Caco-2 (cell line): ENCODE measurements at regions not wholly inside any gene's neighbourhood (a gene's known extent, or its start where the extent isn't known, plus 50 kb on each side); places are given as distances from the start of the nearest gene placed in this dataset.

ENCODE experiments used
- BruUV-seq: library from RNA; stranded (reverse); fragments of 400-500 nt; replicated peaks from 2 replicates; lab custom pipeline; 2021; lab: Mats Ljungman, UMichigan
- CTCF ChIA-PET: fragments of 300-600 bp; sonication (Branson Sonifier 250); formaldehyde crosslinking; loops from one replicate; lab custom pipeline; 2022; ENCODE audit warnings: antibody characterized with exemption; lab: Charles Lee
- POLR2A ChIA-PET: fragments of 300-600 bp; sonication (Branson Sonifier 250); formaldehyde crosslinking; loops from one replicate; lab custom pipeline; 2022; ENCODE audit warnings: antibody characterized with exemption; lab: Charles Lee
- DNase-seq, 2 experiments: peaks; one replicate each; pipeline versions ENCODE4 v3.0.0 to v3.0.0-alpha.2; 2020 to 2022
- H3K27me3 ChIP-seq: replicated peaks from 2 replicates; pipeline ENCODE4 v1.6.0; 2011; ENCODE audit warnings: low read length; ENCODE audit not compliant: control insufficient read depth, insufficient read depth
- H3K36me3 ChIP-seq: 2 replicates; pipeline ENCODE4 v1.5.1; 2011; ENCODE audit warnings: low read length; ENCODE audit not compliant: control insufficient read depth, insufficient read depth
- H3K4me1 ChIP-seq: fragments of 250-450 bp; sonication (Bioruptor Pico); 2 replicates; pipeline ENCODE4 v1.5.1; 2020; ENCODE audit warnings: mild to moderate bottlenecking
- H3K4me3 ChIP-seq: 2 replicates; pipeline ENCODE4 v1.5.1; 2011; ENCODE audit warnings: low read depth, mild to moderate bottlenecking, control low read depth, low read length
- H3K9me3 ChIP-seq: fragments of 250-450 bp; sonication (Bioruptor Pico); 2 replicates; pipeline ENCODE4 v1.5.1; 2020; ENCODE audit warnings: mild to moderate bottlenecking, moderate library complexity
- H3K27ac Mint-ChIP-seq: one replicate; pipeline ENCODE4 v1.8.0; 2022; ENCODE audit warnings: mixed read lengths; ENCODE audit not compliant: unreplicated experiment
- H3K27me3 Mint-ChIP-seq: one replicate; pipeline ENCODE4 v1.8.0; 2022; ENCODE audit warnings: mixed read lengths; ENCODE audit not compliant: insufficient read depth, unreplicated experiment
- H3K36me3 Mint-ChIP-seq: one replicate; pipeline ENCODE4 v1.8.0; 2022; ENCODE audit warnings: mild to moderate bottlenecking, mixed read lengths; ENCODE audit not compliant: insufficient read depth, unreplicated experiment
- H3K4me1 Mint-ChIP-seq: one replicate; pipeline ENCODE4 v1.8.0; 2022; ENCODE audit warnings: low read depth, mixed read lengths; ENCODE audit not compliant: unreplicated experiment
- H3K4me3 Mint-ChIP-seq: one replicate; pipeline ENCODE4 v1.8.0; 2022; ENCODE audit warnings: mild to moderate bottlenecking, moderate library complexity, mixed read lengths; ENCODE audit not compliant: unreplicated experiment
- H3K9me3 Mint-ChIP-seq: one replicate; pipeline ENCODE4 v1.8.0; 2022; ENCODE audit warnings: mixed read lengths; ENCODE audit not compliant: unreplicated experiment
- CTCF ChIP-seq, 2 experiments: fragments of 200-600 bp in 1 of 2; IDR thresholded peaks; 1 replicate in 1 of 2; 2 replicates in 1 of 2; pipeline versions ENCODE4 v1.5.1 to v1.8.0; 2011 to 2022; ENCODE audit warnings: antibody characterized with exemption in 1 of 2, control low read depth in 1 of 2, inconsistent platforms in 1 of 2, low read depth in 1 of 2, low read length in 1 of 2, mild to moderate bottlenecking in 1 of 2, moderate library complexity in 1 of 2; ENCODE audit not compliant: insufficient read depth in 1 of 2, severe bottlenecking in 1 of 2, unreplicated experiment in 1 of 2
- intact Hi-C: fragments of 100-400 bp; cut with micrococcal nuclease; formaldehyde crosslinking; loops from one replicate; pipeline ENCODE4 v1.10.0; 2022; ENCODE audit not compliant: unreplicated experiment

GRCh38 chr18:78017869-78018268 is 768.2 kb downstream of the GALR1 start:
- Histone ChIP-seq H3K27me3 (no peaks in the 10 kb centered on the region), H3K4me3 (no peak overlapping the region), H3K4me1 (no peaks in the 10 kb centered on the region), H3K36me3 (no peaks in the 10 kb centered on the region), H3K9me3 (no peaks in the 10 kb centered on the region)
- Mint-ChIP-seq H3K36me3 (no peaks in the 10 kb centered on the region), H3K4me1 (no peaks in the 10 kb centered on the region), H3K27ac (no peak overlapping the region), H3K9me3 (no peaks in the 10 kb centered on the region), H3K27me3 (peaks cover 2% of the 10 kb centered on the region), H3K4me3 (no peak overlapping the region)
- POLR2A ChIA-PET = no interaction called here
- intact Hi-C loops = no loop called here
- CTCF ChIA-PET = no interaction called here
- no peak for TF ChIP-seq CTCF (IDR thresholded peaks at IDR 0.05; ENCODE audit: insufficient read depth in 1 of 2, low read depth in 1 of 2, low read length in 1 of 2, severe bottlenecking in 1 of 2, unreplicated experiment in 1 of 2)
- no peak for DNase-seq
- BruUV-seq = no TSS peak

GRCh38 chr18:78021196-78021595 is 771.5 kb downstream of the GALR1 start:
- CTCF ChIA-PET = no interaction called here
- no peaks in the 10 kb centered on the region for H3K9me3 ChIP-seq

GRCh38 chr18:78031589-78031988 is 781.9 kb downstream of the GALR1 start:
- no peak overlapping the region for H3K27ac Mint-ChIP-seq
- no peaks in the 10 kb centered on the region for H3K9me3 Mint-ChIP-seq
- no peak for DNase-seq
- no peaks in the 10 kb centered on the region for H3K9me3 ChIP-seq
- H3K4me3 ChIP-seq = no peak overlapping the region
- no peaks in the 10 kb centered on the region for H3K36me3 Mint-ChIP-seq
- H3K4me1 ChIP-seq = no peaks in the 10 kb centered on the region
- intact Hi-C loops = no loop called here
- POLR2A ChIA-PET = no interaction called here
- no peaks in the 10 kb centered on the region for H3K36me3 ChIP-seq
- BruUV-seq = no TSS peak
- CTCF ChIA-PET = no interaction called here
- no peak for TF ChIP-seq CTCF (IDR thresholded peaks at IDR 0.05; ENCODE audit: insufficient read depth in 1 of 2, low read depth in 1 of 2, low read length in 1 of 2, severe bottlenecking in 1 of 2, unreplicated experiment in 1 of 2)
- H3K4me1 Mint-ChIP-seq = no peaks in the 10 kb centered on the region
- H3K27me3 ChIP-seq = no peaks in the 10 kb centered on the region
- H3K27me3 Mint-ChIP-seq = no peaks in the 10 kb centered on the region
- no peak overlapping the region for H3K4me3 Mint-ChIP-seq

More at GRCh38 chr18:78021196-78021595, 771.5 kb downstream of the GALR1 start:
- Mint-ChIP-seq H3K27me3 (no peaks in the 10 kb centered on the region), H3K27ac (no peak overlapping the region), H3K9me3 (no peaks in the 10 kb centered on the region), H3K4me3 (no peak overlapping the region), H3K4me1 (no peaks in the 10 kb centered on the region), H3K36me3 (no peaks in the 10 kb centered on the region)
- H3K27me3 ChIP-seq = no peaks in the 10 kb centered on the region
- H3K4me3 ChIP-seq = no peak overlapping the region
- no peak for TF ChIP-seq CTCF (IDR thresholded peaks at IDR 0.05; ENCODE audit: insufficient read depth in 1 of 2, low read depth in 1 of 2, low read length in 1 of 2, severe bottlenecking in 1 of 2, unreplicated experiment in 1 of 2)
- intact Hi-C loops = no loop called here
- POLR2A ChIA-PET = no interaction called here
- BruUV-seq = no TSS peak
- no peak for DNase-seq
- H3K36me3 ChIP-seq = no peaks in the 10 kb centered on the region
- H3K4me1 ChIP-seq = no peaks in the 10 kb centered on the region
